Gastrocnemius medialis (tissue), 4 donors: ENCODE measurements at regions not wholly inside any gene's neighbourhood (a gene's known extent, or its start where the extent isn't known, plus 50 kb on each side); places are given as distances from the start of the nearest gene placed in this dataset.

Source experiments
- ATAC-seq, 2 donors: fragments of 150-250 bp; one replicate each; pipeline ENCODE4 v1.9.1; 2016
- DNase-seq, 2 donors: peaks; one replicate each; pipeline ENCODE4 v3.0.0-alpha.2; 2019
- H3K27ac ChIP-seq, 4 donors: fragments of 200-600 bp; sonication (generic); 1 replicate in 1 of 4; 2 replicates in 3 of 4; pipeline ENCODE4 v1.5.1; 2016 to 2018; ENCODE audit warnings: mild to moderate bottlenecking in 2 of 4, moderate library complexity in 1 of 4
- H3K27me3 ChIP-seq, 3 donors: fragments of 200-600 bp; sonication (generic) in 2 of 3; 1 replicate in 1 of 3; 2 replicates in 2 of 3; pipeline versions ENCODE4 v1.5.1 to v1.6.0; 2016 to 2019; ENCODE audit warnings: mild to moderate bottlenecking in 1 of 3, moderate library complexity in 1 of 3
- H3K36me3 ChIP-seq, 2 donors: fragments of 200-600 bp; sonication (generic) in 1 of 2; one replicate each; pipeline ENCODE4 v1.5.1; 2017 to 2018
- H3K4me1 ChIP-seq, 2 donors: fragments of 200-600 bp; sonication (generic) in 1 of 2; one replicate each; pipeline ENCODE4 v1.5.1; 2016 to 2017; ENCODE audit warnings: mild to moderate bottlenecking in 2 of 2
- H3K4me3 ChIP-seq, 4 donors: fragments of 200-600 bp; sonication (generic) in 3 of 4; 1 replicate in 1 of 4; 2 replicates in 3 of 4; pipeline ENCODE4 v1.5.1; 2016 to 2019; ENCODE audit warnings: mild to moderate bottlenecking in 2 of 4
- H3K9me3 ChIP-seq, 3 donors: fragments of 200-600 bp; sonication (generic) in 2 of 3; 1 replicate in 1 of 3; 2 replicates in 2 of 3; pipeline ENCODE4 v1.5.1; 2016 to 2019
- CTCF ChIP-seq, 5 experiments: fragments of 450-650 bp in 3 of 5; fragments of 200-600 bp in 2 of 5; sonication (generic) in 2 of 5; IDR thresholded peaks in 4 of 5; conservative IDR thresholded peaks in 1 of 5; 1 replicate in 4 of 5; 2 replicates in 1 of 5; pipeline ENCODE4 v1.5.1; 2016 to 2019; ENCODE audit warnings: antibody characterized with exemption in 5 of 5, mild to moderate bottlenecking in 3 of 5, moderate library complexity in 3 of 5
- POLR2A ChIP-seq, 2 donors: fragments of 450-650 bp; IDR thresholded peaks; one replicate each; pipeline ENCODE4 v1.6.1; 2017; ENCODE audit warnings: antibody characterized with exemption in 2 of 2, mild to moderate bottlenecking in 2 of 2, moderate library complexity in 2 of 2
- in situ Hi-C, 4 donors: fragments of 200-750 bp; cut with MboI; loops; one replicate each; pipeline versions ENCODE4 v1.15.0 to v1.8.0; 2017; ENCODE audit warnings: low sequenced_read_pairs in 4 of 4
- intact Hi-C: fragments of 100-400 bp; cut with DNase I; formaldehyde crosslinking; loops from one replicate; pipeline ENCODE4 v1.15.1; 2023; ENCODE audit warnings: low total_unique reads

- ATAC-seq = no peak
- intact Hi-C loops = no loop called here
- no peak overlapping the region for H3K4me3 ChIP-seq
- H3K4me1 ChIP-seq = no peaks in the 10 kb centered on the region
- TF ChIP-seq POLR2A (IDR thresholded peaks at IDR 0.05) = no peak
- no peaks in the 10 kb centered on the region for H3K27me3 ChIP-seq
- H3K36me3 ChIP-seq = no peaks in the 10 kb centered on the region
- no peak for DNase-seq
- no peak overlapping the region for H3K27ac ChIP-seq
- H3K9me3 ChIP-seq = no peaks in the 10 kb centered on the region
- in situ Hi-C loops = no loop called here
These were observed 148.0 kb downstream of the HGF start for GRCh38 chr7:81621893-81622292.

- no peaks in the 10 kb centered on the region for H3K9me3 ChIP-seq
- H3K4me3 ChIP-seq = no peak overlapping the region
- TF ChIP-seq POLR2A (IDR thresholded peaks at IDR 0.05) (no peak), CTCF (IDR thresholded peaks at IDR 0.05 in 4 of 5, conservative IDR thresholded peaks at IDR 0.05 in 1 of 5) (no peak)
- no peaks in the 10 kb centered on the region for H3K36me3 ChIP-seq
- H3K27me3 ChIP-seq = no peaks in the 10 kb centered on the region
- in situ Hi-C loops (no loop called here), intact Hi-C loops (no loop called here)
- no peak for DNase-seq
- H3K27ac ChIP-seq = no peak overlapping the region
- ATAC-seq = no peak
- H3K4me1 ChIP-seq = no peaks in the 10 kb centered on the region
These were observed 151.3 kb downstream of the HGF start for GRCh38 chr7:81618396-81619014.

GRCh38 chr7:81616951-81617350, 152.9 kb downstream of the HGF start:
- no peak for ATAC-seq
- intact Hi-C loops = no loop called here
- no peak for DNase-seq
- in situ Hi-C loops = no loop called here
- H3K9me3 ChIP-seq = no peaks in the 10 kb centered on the region
- TF ChIP-seq CTCF (IDR thresholded peaks at IDR 0.05 in 4 of 5, conservative IDR thresholded peaks at IDR 0.05 in 1 of 5) (no peak), POLR2A (IDR thresholded peaks at IDR 0.05) (no peak)
- no peaks in the 10 kb centered on the region for H3K36me3 ChIP-seq
- H3K4me3 ChIP-seq = no peak overlapping the region
- no peaks in the 10 kb centered on the region for H3K27me3 ChIP-seq
- H3K4me1 ChIP-seq = no peaks in the 10 kb centered on the region
- no peak overlapping the region for H3K27ac ChIP-seq

GRCh38 chr7:81611805-81612204, 158.0 kb downstream of the HGF start:
- in situ Hi-C loops = no loop called here

GRCh38 chr7:81611040-81611439, 158.8 kb downstream of the HGF start:
- H3K4me3 ChIP-seq = no peak overlapping the region
- no peaks in the 10 kb centered on the region for H3K36me3 ChIP-seq
- no peak for TF ChIP-seq POLR2A (IDR thresholded peaks at IDR 0.05)
- no peak for TF ChIP-seq CTCF (IDR thresholded peaks at IDR 0.05 in 4 of 5, conservative IDR thresholded peaks at IDR 0.05 in 1 of 5)
- no peak overlapping the region for H3K27ac ChIP-seq
- H3K27me3 ChIP-seq = no peaks in the 10 kb centered on the region
- no peak for ATAC-seq
- DNase-seq = no peak
- no peaks in the 10 kb centered on the region for H3K4me1 ChIP-seq
- intact Hi-C loops (no loop called here), in situ Hi-C loops (no loop called here)
- no peaks in the 10 kb centered on the region for H3K9me3 ChIP-seq

More at GRCh38 chr7:81611805-81612204, 158.0 kb downstream of the HGF start:
- no peaks in the 10 kb centered on the region for H3K36me3 ChIP-seq
- intact Hi-C loops = no loop called here
- no peak for TF ChIP-seq CTCF (IDR thresholded peaks at IDR 0.05 in 4 of 5, conservative IDR thresholded peaks at IDR 0.05 in 1 of 5)
- TF ChIP-seq POLR2A (IDR thresholded peaks at IDR 0.05) = no peak
- no peak overlapping the region for H3K27ac ChIP-seq
- H3K4me3 ChIP-seq = no peak overlapping the region
- H3K4me1 ChIP-seq = no peaks in the 10 kb centered on the region
- H3K9me3 ChIP-seq = no peaks in the 10 kb centered on the region
- no peaks in the 10 kb centered on the region for H3K27me3 ChIP-seq
- DNase-seq (no peak), ATAC-seq (no peak)
